GM23338 (cell line): ENCODE measurements at regions not wholly inside any gene's neighbourhood (a gene's known extent, or its start where the extent isn't known, plus 50 kb on each side); places are given as distances from the start of the nearest gene placed in this dataset.

Source experiments
- ATAC-seq: fragments of 200-7000 bp; cut with Tn5 transposase; 3 replicates; pipeline ENCODE4 v1.9.1; 2020
- DNase-seq: peaks from one replicate; pipeline ENCODE4 v3.0.0-alpha.2; 2015; ENCODE audit warnings: low spot score
- H2AFZ ChIP-seq: fragments of 200-600 bp; sonication (generic); 2 replicates; pipeline ENCODE4 v1.8.0; 2016; ENCODE audit warnings: antibody characterized with exemption, mild to moderate bottlenecking, moderate library complexity
- H3F3A ChIP-seq: fragments of 200-600 bp; sonication (generic); replicated peaks from 2 replicates; pipeline ENCODE4 v1.8.0; 2017; ENCODE audit warnings: antibody characterized with exemption, mixed run types, low read depth
- H3K27ac ChIP-seq: fragments of 200-600 bp; sonication (generic); 2 replicates; pipeline ENCODE4 v1.6.1; 2016; ENCODE audit warnings: low read depth
- H3K27me3 ChIP-seq: fragments of 200-600 bp; sonication (generic); 2 replicates; pipeline ENCODE4 v1.8.0; 2016; ENCODE audit warnings: mild to moderate bottlenecking, mixed run types, moderate library complexity; ENCODE audit not compliant: insufficient read depth
- H3K36me3 ChIP-seq: fragments of 200-600 bp; sonication (generic); 2 replicates; pipeline ENCODE4 v1.8.0; 2016; ENCODE audit warnings: mild to moderate bottlenecking; ENCODE audit not compliant: insufficient read depth
- H3K4me1 ChIP-seq: fragments of 200-600 bp; sonication (generic); 2 replicates; pipeline ENCODE4 v1.8.0; 2016; ENCODE audit warnings: mild to moderate bottlenecking, moderate library complexity; ENCODE audit not compliant: insufficient read depth
- H3K4me2 ChIP-seq: fragments of 200-600 bp; sonication (generic); 2 replicates; pipeline ENCODE4 v1.7.1; 2017; ENCODE audit warnings: mixed run types
- H3K4me3 ChIP-seq: fragments of 200-600 bp; sonication (generic); 2 replicates; pipeline ENCODE4 v1.6.1; 2016; ENCODE audit warnings: mixed run types
- H3K79me2 ChIP-seq: fragments of 200-600 bp; sonication (generic); replicated peaks from 2 replicates; pipeline ENCODE4 v1.8.0; 2017; ENCODE audit warnings: mild to moderate bottlenecking; ENCODE audit not compliant: insufficient read depth
- H3K9me2 ChIP-seq: fragments of 200-600 bp; sonication (generic); 2 replicates; pipeline ENCODE4 v1.8.0; 2017; ENCODE audit not compliant: insufficient read depth
- H4K20me1 ChIP-seq: fragments of 200-600 bp; sonication (generic); replicated peaks from 2 replicates; pipeline ENCODE4 v1.8.0; 2017; ENCODE audit warnings: mild to moderate bottlenecking; ENCODE audit not compliant: insufficient read depth
- H3K27ac Mint-ChIP-seq: 2 replicates; pipeline ENCODE4 v1.8.0; 2020; ENCODE audit warnings: inconsistent platforms, mild to moderate bottlenecking, moderate library complexity, mixed read lengths
- H3K27me3 Mint-ChIP-seq: 3 replicates; pipeline ENCODE4 v1.8.0; 2022; ENCODE audit warnings: low read depth, mild to moderate bottlenecking, moderate library complexity, mixed read lengths, inconsistent platforms; ENCODE audit not compliant: insufficient read depth, poor library complexity
- H3K36me3 Mint-ChIP-seq: 3 replicates; pipeline ENCODE4 v1.8.0; 2021; ENCODE audit warnings: low read depth, mild to moderate bottlenecking, inconsistent platforms, moderate library complexity, mixed read lengths
- H3K4me1 Mint-ChIP-seq: 3 replicates; pipeline ENCODE4 v1.8.0; 2020; ENCODE audit warnings: mild to moderate bottlenecking, inconsistent platforms, mixed read lengths
- H3K4me3 Mint-ChIP-seq: 3 replicates; pipeline ENCODE4 v1.8.0; 2021; ENCODE audit warnings: moderate library complexity, mild to moderate bottlenecking, inconsistent platforms, mixed read lengths
- H3K9me3 Mint-ChIP-seq: 3 replicates; pipeline ENCODE4 v1.8.0; 2020; ENCODE audit warnings: moderate library complexity, mild to moderate bottlenecking, inconsistent platforms, mixed read lengths
- EZH2 ChIP-seq: fragments of 200-600 bp; sonication (generic); IDR thresholded peaks from one replicate; pipeline ENCODE4 v1.8.0; 2017; ENCODE audit warnings: antibody characterized with exemption, mild to moderate bottlenecking, low read depth; ENCODE audit not compliant: unreplicated experiment
- EZH2phosphoT487 ChIP-seq: fragments of 200-600 bp; sonication (generic); IDR thresholded peaks from one replicate; pipeline ENCODE4 v1.8.1; 2018; ENCODE audit warnings: antibody characterized with exemption; ENCODE audit not compliant: unreplicated experiment
- JUNB ChIP-seq: IDR thresholded peaks from one replicate; pipeline ENCODE4 v1.6.1; 2016; ENCODE audit warnings: antibody characterized with exemption; ENCODE audit not compliant: unreplicated experiment
- NANOG ChIP-seq: IDR thresholded peaks from 2 replicates; pipeline ENCODE4 v1.6.1; 2016; ENCODE audit warnings: antibody characterized with exemption, borderline replicate concordance
- POLR2AphosphoS5 ChIP-seq: IDR thresholded peaks from 2 replicates; pipeline ENCODE4 v1.6.1; 2016; ENCODE audit warnings: antibody characterized with exemption, low read depth
- STAT1 ChIP-seq: IDR thresholded peaks from one replicate; pipeline ENCODE4 v1.6.1; 2016; ENCODE audit warnings: antibody characterized with exemption; ENCODE audit not compliant: unreplicated experiment
- ZNF331 ChIP-seq: fragments of 250-450 bp; sonication (Bioruptor Pico); IDR thresholded peaks from 2 replicates; pipeline ENCODE4 v1.5.0; 2020; ENCODE audit warnings: low read depth, mild to moderate bottlenecking, moderate library complexity
- TF ChIP-seq, protein P1 (sequence below): IDR thresholded peaks from 2 replicates; pipeline ENCODE4 v1.6.1; 2016; ENCODE audit warnings: antibody characterized with exemption
- TF ChIP-seq, protein P2 (sequence below), 2 experiments: fragments of 200-600 bp in 1 of 2; sonication (generic) in 1 of 2; conservative IDR thresholded peaks; 2 replicates each; pipeline versions ENCODE4 v1.5.1 to v1.6.1; 2016 to 2017; ENCODE audit warnings: antibody characterized with exemption in 2 of 2, low read depth in 2 of 2, mild to moderate bottlenecking in 2 of 2, moderate library complexity in 1 of 2
- TF ChIP-seq, protein P3 (sequence below): fragments of 250-450 bp; sonication (Bioruptor Pico); IDR thresholded peaks from 2 replicates; pipeline ENCODE4 v1.5.0; 2020; ENCODE audit warnings: mild to moderate bottlenecking, moderate library complexity

DNA sequence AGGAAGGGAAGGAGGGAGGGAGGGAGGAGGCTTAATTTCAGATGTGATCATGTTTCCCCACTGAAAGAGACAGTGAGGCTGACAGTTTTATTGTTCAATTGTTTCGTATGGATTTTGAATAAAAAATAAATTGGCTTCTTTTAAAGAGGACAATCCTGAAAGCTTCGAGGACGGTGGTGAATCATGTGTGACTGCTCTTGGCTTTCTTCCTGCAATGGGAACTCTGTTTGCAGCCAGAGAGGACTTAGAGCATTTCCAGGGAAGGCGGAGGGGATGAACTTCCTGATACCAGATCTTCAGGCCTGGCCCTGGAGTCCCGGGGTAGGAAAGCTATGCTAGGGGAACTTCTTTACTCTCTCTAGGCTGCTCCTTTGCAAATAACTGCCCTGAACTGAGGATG, 72.8 kb upstream of the C16orf82 start:
- TF ChIP-seq EZH2phosphoT487 (no peak), POLR2AphosphoS5 (no peak), EZH2 (no peak)
- Mint-ChIP-seq H3K4me3 (no peak overlapping the region), H3K9me3 (peaks cover 94% of the 10 kb centered on the region), H3K27me3 (peaks cover 5% of the 10 kb centered on the region), H3K27ac (no peak overlapping the region), H3K36me3 (peaks cover 16% of the 10 kb centered on the region; the same call in 2 of the 3 replicates), H3K4me1 (no peaks in the 10 kb centered on the region)
- no peaks in the 10 kb centered on the region for H3K36me3 ChIP-seq
- no peaks in the 10 kb centered on the region; the same call in 1 of the 2 replicates for H3K4me1 ChIP-seq
- H3F3A ChIP-seq = no peaks in the 10 kb centered on the region
- no peak for ATAC-seq
- no peak overlapping the region for H3K27ac ChIP-seq
- DNase-seq = no peak
- no peaks in the 10 kb centered on the region for H3K9me2 ChIP-seq
- H2AFZ ChIP-seq = no peak overlapping the region
- no peaks in the 10 kb centered on the region for H3K27me3 ChIP-seq
- H3K4me2 ChIP-seq = no peak overlapping the region
- no peaks in the 10 kb centered on the region for H4K20me1 ChIP-seq
- no peaks in the 10 kb centered on the region for H3K79me2 ChIP-seq
- H3K4me3 ChIP-seq = no peak overlapping the region

DNA sequence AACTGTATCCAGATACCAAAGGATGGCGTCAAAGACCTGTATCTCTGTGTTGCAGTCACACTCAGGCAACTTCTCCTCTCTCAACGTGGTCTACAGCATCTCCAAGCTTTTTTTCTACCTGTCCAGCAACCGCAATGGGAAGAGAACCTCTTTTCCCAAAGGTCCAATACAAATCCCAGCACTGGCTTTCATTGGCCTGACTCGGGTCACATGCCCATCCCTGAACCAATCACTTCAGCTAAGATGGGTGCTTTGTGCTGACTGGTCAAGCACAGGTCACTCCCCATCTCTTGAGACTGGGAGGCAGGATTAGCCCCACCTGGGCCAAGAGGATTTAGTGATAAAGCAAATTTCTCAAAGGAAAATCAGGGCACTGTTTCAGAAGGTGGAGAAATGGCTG, 71.2 kb upstream of the C16orf82 start:
- H2AFZ ChIP-seq = no peak overlapping the region
- H4K20me1 ChIP-seq = no peaks in the 10 kb centered on the region
- H3K79me2 ChIP-seq = no peaks in the 10 kb centered on the region
- H3K27ac Mint-ChIP-seq = no peak overlapping the region
- H3F3A ChIP-seq = no peaks in the 10 kb centered on the region
- no peaks in the 10 kb centered on the region for H3K27me3 ChIP-seq
- H3K27ac ChIP-seq = no peak overlapping the region
- peaks cover 16% of the 10 kb centered on the region; the same call in 2 of the 3 replicates for H3K36me3 Mint-ChIP-seq
- H3K4me1 ChIP-seq = no peaks in the 10 kb centered on the region; the same call in 1 of the 2 replicates
- ATAC-seq = no peak
- H3K4me1 Mint-ChIP-seq = no peaks in the 10 kb centered on the region
- H3K4me2 ChIP-seq = no peak overlapping the region
- TF ChIP-seq NANOG = no peak
- TF ChIP-seq, protein P1, sequence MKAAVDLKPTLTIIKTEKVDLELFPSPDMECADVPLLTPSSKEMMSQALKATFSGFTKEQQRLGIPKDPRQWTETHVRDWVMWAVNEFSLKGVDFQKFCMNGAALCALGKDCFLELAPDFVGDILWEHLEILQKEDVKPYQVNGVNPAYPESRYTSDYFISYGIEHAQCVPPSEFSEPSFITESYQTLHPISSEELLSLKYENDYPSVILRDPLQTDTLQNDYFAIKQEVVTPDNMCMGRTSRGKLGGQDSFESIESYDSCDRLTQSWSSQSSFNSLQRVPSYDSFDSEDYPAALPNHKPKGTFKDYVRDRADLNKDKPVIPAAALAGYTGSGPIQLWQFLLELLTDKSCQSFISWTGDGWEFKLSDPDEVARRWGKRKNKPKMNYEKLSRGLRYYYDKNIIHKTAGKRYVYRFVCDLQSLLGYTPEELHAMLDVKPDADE = no peak
- TF ChIP-seq EZH2 = no peak
- no peak for TF ChIP-seq JUNB
- no peak for TF ChIP-seq STAT1
- no peak for TF ChIP-seq EZH2phosphoT487
- TF ChIP-seq, protein P2, sequence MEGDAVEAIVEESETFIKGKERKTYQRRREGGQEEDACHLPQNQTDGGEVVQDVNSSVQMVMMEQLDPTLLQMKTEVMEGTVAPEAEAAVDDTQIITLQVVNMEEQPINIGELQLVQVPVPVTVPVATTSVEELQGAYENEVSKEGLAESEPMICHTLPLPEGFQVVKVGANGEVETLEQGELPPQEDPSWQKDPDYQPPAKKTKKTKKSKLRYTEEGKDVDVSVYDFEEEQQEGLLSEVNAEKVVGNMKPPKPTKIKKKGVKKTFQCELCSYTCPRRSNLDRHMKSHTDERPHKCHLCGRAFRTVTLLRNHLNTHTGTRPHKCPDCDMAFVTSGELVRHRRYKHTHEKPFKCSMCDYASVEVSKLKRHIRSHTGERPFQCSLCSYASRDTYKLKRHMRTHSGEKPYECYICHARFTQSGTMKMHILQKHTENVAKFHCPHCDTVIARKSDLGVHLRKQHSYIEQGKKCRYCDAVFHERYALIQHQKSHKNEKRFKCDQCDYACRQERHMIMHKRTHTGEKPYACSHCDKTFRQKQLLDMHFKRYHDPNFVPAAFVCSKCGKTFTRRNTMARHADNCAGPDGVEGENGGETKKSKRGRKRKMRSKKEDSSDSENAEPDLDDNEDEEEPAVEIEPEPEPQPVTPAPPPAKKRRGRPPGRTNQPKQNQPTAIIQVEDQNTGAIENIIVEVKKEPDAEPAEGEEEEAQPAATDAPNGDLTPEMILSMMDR (conservative IDR thresholded peaks at IDR 0.05; ENCODE audit: low read depth in 2 of 2) = no peak
- no peak for TF ChIP-seq POLR2AphosphoS5
- no peak for TF ChIP-seq ZNF331 (CRISPR knock-in tag)
- TF ChIP-seq, protein P3, sequence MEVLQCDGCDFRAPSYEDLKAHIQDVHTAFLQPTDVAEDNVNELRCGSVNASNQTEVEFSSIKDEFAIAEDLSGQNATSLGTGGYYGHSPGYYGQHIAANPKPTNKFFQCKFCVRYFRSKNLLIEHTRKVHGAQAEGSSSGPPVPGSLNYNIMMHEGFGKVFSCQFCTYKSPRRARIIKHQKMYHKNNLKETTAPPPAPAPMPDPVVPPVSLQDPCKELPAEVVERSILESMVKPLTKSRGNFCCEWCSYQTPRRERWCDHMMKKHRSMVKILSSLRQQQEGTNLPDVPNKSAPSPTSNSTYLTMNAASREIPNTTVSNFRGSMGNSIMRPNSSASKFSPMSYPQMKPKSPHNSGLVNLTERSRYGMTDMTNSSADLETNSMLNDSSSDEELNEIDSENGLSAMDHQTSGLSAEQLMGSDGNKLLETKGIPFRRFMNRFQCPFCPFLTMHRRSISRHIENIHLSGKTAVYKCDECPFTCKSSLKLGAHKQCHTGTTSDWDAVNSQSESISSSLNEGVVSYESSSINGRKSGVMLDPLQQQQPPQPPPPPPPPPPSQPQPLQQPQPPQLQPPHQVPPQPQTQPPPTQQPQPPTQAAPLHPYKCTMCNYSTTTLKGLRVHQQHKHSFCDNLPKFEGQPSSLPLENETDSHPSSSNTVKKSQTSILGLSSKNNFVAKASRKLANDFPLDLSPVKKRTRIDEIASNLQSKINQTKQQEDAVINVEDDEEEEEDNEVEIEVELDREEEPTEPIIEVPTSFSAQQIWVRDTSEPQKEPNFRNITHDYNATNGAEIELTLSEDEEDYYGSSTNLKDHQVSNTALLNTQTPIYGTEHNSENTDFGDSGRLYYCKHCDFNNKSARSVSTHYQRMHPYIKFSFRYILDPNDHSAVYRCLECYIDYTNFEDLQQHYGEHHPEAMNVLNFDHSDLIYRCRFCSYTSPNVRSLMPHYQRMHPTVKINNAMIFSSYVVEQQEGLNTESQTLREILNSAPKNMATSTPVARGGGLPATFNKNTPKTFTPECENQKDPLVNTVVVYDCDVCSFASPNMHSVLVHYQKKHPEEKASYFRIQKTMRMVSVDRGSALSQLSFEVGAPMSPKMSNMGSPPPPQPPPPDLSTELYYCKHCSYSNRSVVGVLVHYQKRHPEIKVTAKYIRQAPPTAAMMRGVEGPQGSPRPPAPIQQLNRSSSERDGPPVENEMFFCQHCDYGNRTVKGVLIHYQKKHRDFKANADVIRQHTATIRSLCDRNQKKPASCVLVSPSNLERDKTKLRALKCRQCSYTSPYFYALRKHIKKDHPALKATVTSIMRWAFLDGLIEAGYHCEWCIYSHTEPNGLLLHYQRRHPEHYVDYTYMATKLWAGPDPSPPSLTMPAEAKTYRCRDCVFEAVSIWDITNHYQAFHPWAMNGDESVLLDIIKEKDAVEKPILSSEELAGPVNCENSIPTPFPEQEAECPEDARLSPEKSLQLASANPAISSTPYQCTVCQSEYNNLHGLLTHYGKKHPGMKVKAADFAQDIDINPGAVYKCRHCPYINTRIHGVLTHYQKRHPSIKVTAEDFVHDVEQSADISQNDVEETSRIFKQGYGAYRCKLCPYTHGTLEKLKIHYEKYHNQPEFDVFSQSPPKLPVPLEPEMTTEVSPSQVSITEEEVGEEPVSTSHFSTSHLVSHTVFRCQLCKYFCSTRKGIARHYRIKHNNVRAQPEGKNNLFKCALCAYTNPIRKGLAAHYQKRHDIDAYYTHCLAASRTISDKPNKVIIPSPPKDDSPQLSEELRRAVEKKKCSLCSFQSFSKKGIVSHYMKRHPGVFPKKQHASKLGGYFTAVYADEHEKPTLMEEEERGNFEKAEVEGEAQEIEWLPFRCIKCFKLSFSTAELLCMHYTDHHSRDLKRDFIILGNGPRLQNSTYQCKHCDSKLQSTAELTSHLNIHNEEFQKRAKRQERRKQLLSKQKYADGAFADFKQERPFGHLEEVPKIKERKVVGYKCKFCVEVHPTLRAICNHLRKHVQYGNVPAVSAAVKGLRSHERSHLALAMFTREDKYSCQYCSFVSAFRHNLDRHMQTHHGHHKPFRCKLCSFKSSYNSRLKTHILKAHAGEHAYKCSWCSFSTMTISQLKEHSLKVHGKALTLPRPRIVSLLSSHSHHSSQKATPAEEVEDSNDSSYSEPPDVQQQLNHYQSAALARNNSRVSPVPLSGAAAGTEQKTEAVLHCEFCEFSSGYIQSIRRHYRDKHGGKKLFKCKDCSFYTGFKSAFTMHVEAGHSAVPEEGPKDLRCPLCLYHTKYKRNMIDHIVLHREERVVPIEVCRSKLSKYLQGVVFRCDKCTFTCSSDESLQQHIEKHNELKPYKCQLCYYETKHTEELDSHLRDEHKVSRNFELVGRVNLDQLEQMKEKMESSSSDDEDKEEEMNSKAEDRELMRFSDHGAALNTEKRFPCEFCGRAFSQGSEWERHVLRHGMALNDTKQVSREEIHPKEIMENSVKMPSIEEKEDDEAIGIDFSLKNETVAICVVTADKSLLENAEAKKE = no peak
- no peaks in the 10 kb centered on the region for H3K36me3 ChIP-seq
- H3K9me3 Mint-ChIP-seq = peaks cover 91% of the 10 kb centered on the region
- no peak overlapping the region for H3K4me3 Mint-ChIP-seq
- DNase-seq = no peak
- no peaks in the 10 kb centered on the region for H3K9me2 ChIP-seq
- peaks cover 3% of the 10 kb centered on the region for H3K27me3 Mint-ChIP-seq
- no peak overlapping the region for H3K4me3 ChIP-seq
